ENCODE measurements at regions not wholly inside any gene's neighbourhood (a gene's known extent, or its start where the extent isn't known, plus 50 kb on each side); places are given as distances from the start of the nearest gene placed in this dataset.

DNA sequence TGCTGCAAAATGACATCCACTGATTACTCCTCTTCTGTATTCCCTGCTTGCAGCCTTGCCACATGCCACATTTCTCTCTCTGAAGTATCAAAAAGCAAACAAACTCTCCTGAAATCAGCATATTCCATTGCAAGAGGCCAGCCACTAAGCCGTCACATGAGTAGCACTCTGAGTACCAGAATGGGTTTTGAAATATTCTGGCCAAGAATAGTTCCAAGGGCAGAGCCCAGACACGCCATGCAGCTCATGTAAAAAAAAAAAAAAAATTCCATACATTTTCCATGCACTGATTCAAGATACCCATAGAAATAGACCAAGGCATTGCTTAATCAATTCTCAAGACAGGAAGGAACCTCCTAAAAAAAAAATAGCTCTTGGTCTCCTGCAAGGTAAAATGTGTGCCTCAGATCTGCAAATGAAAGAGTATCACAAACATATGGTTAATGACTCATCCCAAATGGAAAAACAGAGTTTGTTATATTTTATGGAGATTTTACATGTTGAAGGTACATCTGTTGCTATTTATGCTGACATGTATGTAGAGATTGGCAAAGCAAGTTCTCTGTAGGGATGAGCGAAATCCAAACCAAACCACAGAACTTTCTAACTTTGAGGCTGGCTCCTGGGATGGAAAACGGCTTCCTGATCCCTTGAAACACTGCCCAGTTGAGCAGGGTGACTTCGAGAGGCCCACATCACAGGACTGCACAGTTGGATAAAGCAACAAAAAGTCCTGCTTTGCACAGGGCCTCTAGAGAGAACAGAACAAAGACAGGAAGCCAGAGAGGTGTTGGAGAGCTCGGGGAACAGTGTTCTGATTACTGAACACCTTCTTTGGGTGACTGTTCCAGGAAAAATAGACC is 346.2 kb downstream of the ZNF521 start (continued):
- TF ChIP-seq RELA (CRISPR knock-in tag; IDR thresholded peaks at IDR 0.05; ENCODE audit: borderline replicate concordance) = no peak

DNA sequence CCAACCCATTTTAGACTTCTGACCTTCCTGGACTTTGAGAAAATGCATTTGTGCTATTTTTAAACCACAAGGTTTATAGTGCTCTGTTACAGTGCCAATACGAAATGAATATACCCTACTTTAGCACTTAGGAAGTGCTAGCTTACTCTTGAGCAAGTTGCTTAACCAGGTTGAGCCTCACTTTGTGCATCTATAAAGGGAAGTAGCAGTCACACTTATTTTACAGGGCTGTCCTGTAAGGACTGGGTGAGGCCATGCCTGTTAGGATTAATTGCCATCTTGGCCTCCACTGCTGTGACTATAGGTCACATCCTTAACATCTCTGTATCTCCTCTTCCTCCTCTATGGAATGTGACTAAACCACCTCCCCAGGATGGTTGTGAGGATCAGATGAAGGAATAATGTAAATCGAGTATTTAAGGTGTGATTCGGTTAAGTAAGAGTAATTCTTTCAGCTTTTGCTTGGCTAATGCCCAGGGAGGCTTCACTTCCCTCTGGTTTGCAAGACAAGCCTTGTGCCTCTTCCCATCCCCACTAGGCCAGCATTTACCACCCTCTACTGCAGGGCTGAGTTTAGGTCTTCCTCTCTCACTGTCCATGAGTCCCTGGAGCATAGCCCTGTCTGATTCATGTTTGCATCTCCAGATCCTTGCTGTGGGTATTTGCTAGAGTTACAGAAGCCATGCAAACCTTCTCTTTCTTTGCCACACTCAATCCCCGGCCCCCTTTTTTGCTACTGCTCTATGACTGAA is 341.2 kb downstream of the ZNF521 start:
- H3K27ac Mint-ChIP-seq = no peak overlapping the region
- ChIA-PET CTCF (no interaction called here), POLR2A (no interaction called here)
- H3K36me3 Mint-ChIP-seq = peaks cover 16% of the 10 kb centered on the region
- peaks cover 31% of the 10 kb centered on the region for H3K9me3 Mint-ChIP-seq
- H3K27me3 Mint-ChIP-seq (ENCODE audit: low read depth) = no peaks in the 10 kb centered on the region
- no peak for ATAC-seq
- no peak overlapping the region for H3K4me3 Mint-ChIP-seq
- TF ChIP-seq, protein P1, sequence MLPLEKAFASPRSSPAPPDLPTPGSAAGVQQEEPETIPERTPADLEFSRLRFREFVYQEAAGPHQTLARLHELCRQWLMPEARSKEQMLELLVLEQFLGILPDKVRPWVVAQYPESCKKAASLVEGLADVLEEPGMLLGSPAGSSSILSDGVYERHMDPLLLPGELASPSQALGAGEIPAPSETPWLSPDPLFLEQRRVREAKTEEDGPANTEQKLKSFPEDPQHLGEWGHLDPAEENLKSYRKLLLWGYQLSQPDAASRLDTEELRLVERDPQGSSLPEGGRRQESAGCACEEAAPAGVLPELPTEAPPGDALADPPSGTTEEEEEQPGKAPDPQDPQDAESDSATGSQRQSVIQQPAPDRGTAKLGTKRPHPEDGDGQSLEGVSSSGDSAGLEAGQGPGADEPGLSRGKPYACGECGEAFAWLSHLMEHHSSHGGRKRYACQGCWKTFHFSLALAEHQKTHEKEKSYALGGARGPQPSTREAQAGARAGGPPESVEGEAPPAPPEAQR (CRISPR knock-in tag; IDR thresholded peaks at IDR 0.05) = no peak
- TF ChIP-seq SMAD3 (CRISPR knock-in tag; IDR thresholded peaks at IDR 0.05; ENCODE audit: borderline replicate concordance) (no peak), RORB (CRISPR knock-in tag; IDR thresholded peaks at IDR 0.05) (no peak)
- H3K4me1 Mint-ChIP-seq = no peaks in the 10 kb centered on the region
- DNase-seq (ENCODE audit: low spot score) = no peak

Data from WTC11 (cell line).